ENCODE measurements at regions not wholly inside any gene's neighbourhood (a gene's known extent, or its start where the extent isn't known, plus 50 kb on each side); places are given as distances from the start of the nearest gene placed in this dataset.
"Not testable (repeated sequence)": the region's sequence is repeated elsewhere in the genome, so short reads cannot be mapped to it uniquely, and the experiment has no call there.

GRCh38 chr2:196284144-196284844 is 112.9 kb upstream of the STK17B start:
- DNase-seq = no peak

GRCh38 chr2:196284866-196285557 is 113.6 kb upstream of the STK17B start:
- DNase-seq = no peak

GRCh38 chr2:196286821-196287220 is 115.4 kb upstream of the STK17B start:
- no peak for DNase-seq

GRCh38 chr2:196287523-196287922 is 116.1 kb upstream of the STK17B start:
- DNase-seq = no peak

GRCh38 chr2:196288006-196288538 is 116.7 kb upstream of the STK17B start:
- no peak for DNase-seq

- DNase-seq = no peak
Observed at GRCh38 chr2:196289000-196289399, 117.6 kb upstream of the STK17B start.

GRCh38 chr2:196290136-196290535 is 118.8 kb upstream of the STK17B start:
- DNase-seq = no peak

- no peak for DNase-seq
Observed at GRCh38 chr2:196290569-196290968, 119.2 kb upstream of the STK17B start.

- DNase-seq = no peak
Observed at GRCh38 chr2:196291426-196291825, 120.0 kb upstream of the STK17B start.

GRCh38 chr2:196291873-196292800 is 120.8 kb upstream of the STK17B start:
- no peak for DNase-seq

GRCh38 chr2:196293751-196294515 is 122.6 kb upstream of the STK17B start:
- no peak for DNase-seq

- DNase-seq = no peak
Observed at GRCh38 chr2:196294516-196294909, 123.1 kb upstream of the STK17B start.

GRCh38 chr2:196295005-196295404 is 123.6 kb upstream of the STK17B start:
- DNase-seq = no peak

- not testable (repeated sequence) for DNase-seq
Observed at GRCh38 chr2:196298106-196298723, 126.8 kb upstream of the STK17B start.

GRCh38 chr2:196307775-196308305 is 136.5 kb upstream of the STK17B start:
- no peak for DNase-seq

GRCh38 chr2:196309691-196310090 is 138.3 kb upstream of the STK17B start:
- no peak for DNase-seq

GRCh38 chr2:196314157-196314556 is 142.8 kb upstream of the STK17B start:
- no peak for DNase-seq

- no peak for DNase-seq
Observed at GRCh38 chr2:196314780-196315179, 143.4 kb upstream of the STK17B start.

- no peak for DNase-seq
Observed at GRCh38 chr2:196315388-196316049, 144.1 kb upstream of the STK17B start.

- no peak for DNase-seq
Observed at GRCh38 chr2:196316050-196316430, 144.7 kb upstream of the STK17B start.

Data from stimulated activated CD4-positive, alpha-beta T cell treated with anti-CD3 and anti-CD28 coated beads, Interleukin-2, amount 100 ng/mL, for 48 hours (primary cell).